NCI-H1436 (cell line): ENCODE measurements at regions not wholly inside any gene's neighbourhood (a gene's known extent, or its start where the extent isn't known, plus 50 kb on each side); places are given as distances from the start of the nearest gene placed in this dataset.
A peak's percentile ranks its signal among the peaks of the same experiment; 100 is the strongest.
"Not testable (repeated sequence)": the region's sequence is repeated elsewhere in the genome, so short reads cannot be mapped to it uniquely, and the experiment has no call there.

Experiments
- DNase-seq: peaks from one replicate; lab custom pipeline; 2025; lab: John Stamatoyannopoulos, UW

- DNase-seq = no peak
Measured at GRCh38 chrX:140065961-140066662, 100.8 kb upstream of the CXorf66 start.

DNA sequence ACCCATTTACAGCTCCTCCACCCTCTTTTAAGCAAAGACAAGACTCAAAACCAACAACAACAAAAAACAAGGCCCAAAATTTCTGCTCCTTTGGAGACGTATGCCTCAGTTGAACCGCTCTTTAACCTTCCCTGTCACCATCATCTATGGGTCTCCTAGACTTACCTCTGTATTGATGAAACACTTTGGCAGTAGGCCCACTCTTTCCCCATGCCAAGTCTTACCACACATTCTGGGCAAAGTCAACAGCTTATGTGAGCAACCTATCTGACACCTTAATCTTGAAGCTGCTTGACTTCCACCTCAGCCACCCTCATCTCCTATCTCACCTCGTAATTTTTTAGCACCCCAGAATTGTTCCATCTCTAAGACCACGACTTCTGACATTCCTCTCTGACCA is 99.7 kb upstream of the CXorf66 start:
- DNase-seq = no peak

GRCh38 chrX:140057001-140057411 is 91.7 kb upstream of the CXorf66 start:
- DNase-seq = peak; percentile 60

- DNase-seq = no peak
Measured at GRCh38 chrX:140053846-140054245, 88.5 kb upstream of the CXorf66 start.

GRCh38 chrX:140050906-140051305 is 85.6 kb upstream of the CXorf66 start:
- no peak for DNase-seq

DNA sequence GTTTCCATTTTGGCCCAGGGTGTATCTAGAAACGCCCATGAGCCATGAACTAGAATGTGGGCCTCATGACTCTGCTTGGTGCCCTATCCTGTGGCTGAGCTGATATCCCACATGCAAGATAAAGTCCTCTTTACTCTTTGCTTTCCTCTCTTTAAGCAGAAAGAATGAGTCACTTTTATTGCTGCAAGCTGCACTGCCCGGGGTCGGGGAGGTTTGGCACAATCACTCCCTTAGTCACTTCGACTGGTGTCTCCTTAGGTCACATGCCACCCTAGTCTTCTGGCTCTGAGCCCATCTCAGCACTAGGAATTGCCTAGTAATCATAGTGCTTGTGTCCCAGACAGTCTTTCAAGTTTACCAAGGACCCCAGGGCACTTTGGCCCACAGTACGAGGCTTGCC is 75.1 kb upstream of the CXorf66 start:
- no peak for DNase-seq

GRCh38 chrX:140038842-140039241 is 73.5 kb upstream of the CXorf66 start:
- no peak for DNase-seq

DNA sequence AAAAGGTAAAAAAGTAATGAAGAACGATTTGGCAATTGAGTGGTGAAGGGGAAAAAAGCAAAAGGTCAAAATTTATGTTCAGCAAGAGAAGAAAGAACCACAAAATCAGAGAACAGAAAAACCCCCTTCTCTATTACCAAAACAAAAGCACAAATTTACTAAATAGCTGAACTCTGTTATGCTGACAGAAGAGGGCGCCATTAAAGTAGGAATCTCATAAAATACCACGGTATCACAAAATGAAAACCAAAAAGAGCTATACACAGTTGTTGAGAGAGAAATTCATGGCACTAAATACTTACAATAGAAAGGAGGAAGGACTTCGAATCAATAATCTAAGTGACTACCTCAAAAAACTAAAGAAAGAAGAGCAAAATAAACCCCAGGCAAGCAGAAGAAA is 69.6 kb upstream of the CXorf66 start:
- DNase-seq = peak; percentile 8

- DNase-seq = no peak
Measured at GRCh38 chrX:140022482-140022881, 57.2 kb upstream of the CXorf66 start.

GRCh38 chrX:140019134-140019533 is 53.8 kb upstream of the CXorf66 start:
- not testable (repeated sequence) for DNase-seq
